Neural progenitor cell (in vitro differentiated cells): ENCODE measurements at regions not wholly inside any gene's neighbourhood (a gene's known extent, or its start where the extent isn't known, plus 50 kb on each side); places are given as distances from the start of the nearest gene placed in this dataset.

Experiments
- CTCF ChIP-seq: fragments of 200-600 bp; sonication (generic); IDR thresholded peaks from 2 replicates; pipeline ENCODE4 v1.5.1; 2017; ENCODE audit warnings: antibody characterized with exemption, mild to moderate bottlenecking
- EZH2phosphoT487 ChIP-seq: fragments of 200-600 bp; sonication (generic); IDR thresholded peaks from 2 replicates; pipeline ENCODE4 v1.6.1; 2017; ENCODE audit warnings: antibody characterized with exemption

GRCh38 chr7:42720012-42720411 is 191.9 kb downstream of the C7orf25 start:
- TF ChIP-seq CTCF (no peak), EZH2phosphoT487 (no peak)
